Posterior vena cava (tissue), 2 donors: ENCODE measurements at regions not wholly inside any gene's neighbourhood (a gene's known extent, or its start where the extent isn't known, plus 50 kb on each side); places are given as distances from the start of the nearest gene placed in this dataset.

Experiments
- DNase-seq: peaks from one replicate; pipeline ENCODE4 v3.0.0-alpha.2; 2020; ENCODE audit warnings: low spot score
- intact Hi-C, 2 donors: fragments of 100-400 bp; cut with DNase I; formaldehyde crosslinking; loops; one replicate each; pipeline versions ENCODE4 v1.14.1 to v1.14.2; 2022 to 2023
- donor health status: DM: yes; HTN: yes; CAD: no.
- donor health status: DM: yes; HTN: yes; CAD: no.

GRCh38 chr18:26708806-26709716, 156.4 kb downstream of the AQP4 start:
- no peak for DNase-seq
- intact Hi-C loops: no loop called here

- intact Hi-C loops: no loop called here
- DNase-seq: no peak
Observed at GRCh38 chr18:26706911-26707351, 158.6 kb downstream of the AQP4 start.

- DNase-seq: no peak
- intact Hi-C loops: no loop called here
Observed at GRCh38 chr18:26705757-26706156, 157.4 kb upstream of the KCTD1 start.

- intact Hi-C loops: no loop called here
- DNase-seq: no peak
Observed at GRCh38 chr18:26703170-26703930, 155.0 kb upstream of the KCTD1 start.

GRCh38 chr18:26702086-26702485, 153.7 kb upstream of the KCTD1 start:
- no peak for DNase-seq
- intact Hi-C loops: no loop called here

GRCh38 chr18:26700728-26701127, 152.4 kb upstream of the KCTD1 start:
- no peak for DNase-seq
- intact Hi-C loops: no loop called here

GRCh38 chr18:26700201-26700600, 151.8 kb upstream of the KCTD1 start:
- intact Hi-C loops: no loop called here
- DNase-seq: no peak

- no peak for DNase-seq
- intact Hi-C loops: no loop called here
Observed at GRCh38 chr18:26697186-26697884, 149.0 kb upstream of the KCTD1 start.

GRCh38 chr18:26696786-26697185, 148.4 kb upstream of the KCTD1 start:
- intact Hi-C loops: no loop called here

GRCh38 chr18:26696308-26696707, 148.0 kb upstream of the KCTD1 start:
- intact Hi-C loops: no loop called here
- DNase-seq: no peak

More at GRCh38 chr18:26696786-26697185, 148.4 kb upstream of the KCTD1 start:
- DNase-seq: no peak

GRCh38 chr18:26689226-26689879, 141.0 kb upstream of the KCTD1 start:
- DNase-seq: no peak
- intact Hi-C loops: no loop called here

- intact Hi-C loops: no loop called here
- no peak for DNase-seq
Observed at GRCh38 chr18:26686532-26686931, 138.2 kb upstream of the KCTD1 start.

- intact Hi-C loops: no loop called here
- no peak for DNase-seq
Observed at GRCh38 chr18:26685438-26686157, 137.2 kb upstream of the KCTD1 start.

GRCh38 chr18:26677957-26678356, 129.6 kb upstream of the KCTD1 start:
- intact Hi-C loops: no loop called here
- DNase-seq: no peak

- intact Hi-C loops: no loop called here
- DNase-seq: no peak
Observed at GRCh38 chr18:26667046-26667445, 118.7 kb upstream of the KCTD1 start.

GRCh38 chr18:26662996-26663395, 114.6 kb upstream of the KCTD1 start:
- intact Hi-C loops: no loop called here
- no peak for DNase-seq

- intact Hi-C loops: loop anchor here (10.0 kb wide), 2 partner anchors 113 to 273 kb away; partner anchors contain the start of gene KCTD1 (in 1 of the 2)
- no peak for DNase-seq
Observed at GRCh38 chr18:26657631-26658581, 109.6 kb upstream of the KCTD1 start.
